Iris pigment epithelial cell (primary cell): ENCODE measurements at regions not wholly inside any gene's neighbourhood (a gene's known extent, or its start where the extent isn't known, plus 50 kb on each side); places are given as distances from the start of the nearest gene placed in this dataset.
"Not testable (repeated sequence)": the region's sequence is repeated elsewhere in the genome, so short reads cannot be mapped to it uniquely, and the experiment has no call there.

Experiments used
- DNase-seq: peaks from one replicate; pipeline ENCODE4 v3.0.0-alpha.2; 2011; ENCODE audit warnings: low read depth

GRCh38 chr9:108057421-108058134 lies 568.0 kb upstream of the KLF4 start:
- DNase-seq: peak; percentile 98

GRCh38 chr9:108056805-108057386 lies 567.3 kb upstream of the KLF4 start:
- DNase-seq: peak; percentile 89

DNA sequence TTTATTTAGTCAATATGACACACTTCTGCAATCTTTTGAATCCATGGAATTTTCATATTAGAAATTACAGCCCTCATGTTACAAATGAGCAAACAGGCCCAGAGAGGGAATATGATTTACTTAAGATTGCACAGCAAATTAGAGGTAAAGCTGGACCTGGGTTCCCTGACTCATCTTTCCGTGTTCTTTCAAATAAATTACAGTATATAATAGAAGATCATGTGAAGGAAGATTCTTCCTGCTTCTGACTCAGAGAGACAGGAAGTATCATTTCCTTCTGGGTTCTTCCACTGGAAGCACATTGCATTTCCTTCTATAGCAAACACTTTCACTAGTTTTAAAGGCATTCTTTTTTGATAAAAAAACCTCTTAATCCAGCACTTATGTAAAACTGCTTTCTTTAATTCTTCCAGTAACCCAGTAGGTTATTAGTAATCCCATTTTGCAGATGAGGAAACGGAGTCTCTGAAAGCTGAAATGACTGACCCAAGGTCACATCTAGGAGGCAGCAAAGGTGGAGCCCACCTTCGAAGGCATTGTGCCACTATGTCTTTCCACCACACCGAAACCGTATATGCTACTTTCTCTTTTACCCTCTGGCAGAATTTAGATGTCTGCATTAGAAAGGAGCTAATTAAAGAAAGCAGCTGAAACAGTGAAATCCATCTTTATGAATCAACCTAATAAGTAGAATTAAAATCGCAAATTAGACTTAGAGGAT lies 566.7 kb upstream of the KLF4 start:
- DNase-seq: peak; percentile 72

DNA sequence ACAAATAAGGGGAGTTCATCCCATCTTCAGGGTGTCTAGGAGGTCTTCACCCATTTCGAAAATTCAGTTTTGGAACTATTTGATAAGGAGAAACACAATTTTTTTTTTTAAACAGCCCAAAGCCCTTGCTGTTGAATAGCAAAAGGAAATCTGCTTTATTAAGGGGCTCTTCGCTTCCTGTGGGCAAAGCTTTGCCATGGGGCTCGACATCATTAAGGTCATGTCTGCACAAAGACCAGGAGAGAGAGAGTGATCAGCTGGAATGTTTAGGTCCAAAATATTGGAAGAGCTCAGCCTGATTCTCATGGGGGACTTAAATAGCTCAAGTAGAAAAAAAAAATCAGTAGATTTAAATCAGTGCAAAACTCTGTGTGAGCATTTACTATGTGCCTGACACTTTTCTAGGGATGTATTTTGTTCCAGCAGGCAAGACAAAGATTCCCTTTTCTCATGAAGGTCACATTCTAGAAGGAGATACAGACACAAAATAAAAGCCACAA lies 564.6 kb upstream of the KLF4 start:
- no peak for DNase-seq

GRCh38 chr9:108053555-108054061 lies 564.0 kb upstream of the KLF4 start:
- peak; percentile 91 for DNase-seq

- no peak for DNase-seq
Observed at GRCh38 chr9:108052431-108053080, 563.0 kb upstream of the KLF4 start.

DNA sequence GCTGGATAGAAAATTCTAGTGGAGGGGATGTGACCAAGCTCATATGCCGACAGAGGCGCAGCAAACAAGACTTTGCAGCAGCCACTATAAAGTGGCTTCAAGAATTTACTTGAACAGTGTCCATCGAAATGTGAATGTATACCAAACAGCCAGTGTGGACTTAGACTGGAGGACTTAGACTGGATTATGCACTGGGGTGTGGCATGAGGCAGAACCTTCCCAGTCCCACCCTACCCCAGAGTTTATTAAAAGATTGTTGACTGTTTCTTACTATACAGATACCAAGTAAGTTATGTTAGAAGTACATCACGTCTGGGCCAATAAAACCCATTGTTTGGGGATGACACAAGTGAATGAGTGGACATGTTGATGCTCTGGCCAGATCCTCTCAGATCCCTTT lies 561.3 kb upstream of the KLF4 start:
- DNase-seq: no peak

DNA sequence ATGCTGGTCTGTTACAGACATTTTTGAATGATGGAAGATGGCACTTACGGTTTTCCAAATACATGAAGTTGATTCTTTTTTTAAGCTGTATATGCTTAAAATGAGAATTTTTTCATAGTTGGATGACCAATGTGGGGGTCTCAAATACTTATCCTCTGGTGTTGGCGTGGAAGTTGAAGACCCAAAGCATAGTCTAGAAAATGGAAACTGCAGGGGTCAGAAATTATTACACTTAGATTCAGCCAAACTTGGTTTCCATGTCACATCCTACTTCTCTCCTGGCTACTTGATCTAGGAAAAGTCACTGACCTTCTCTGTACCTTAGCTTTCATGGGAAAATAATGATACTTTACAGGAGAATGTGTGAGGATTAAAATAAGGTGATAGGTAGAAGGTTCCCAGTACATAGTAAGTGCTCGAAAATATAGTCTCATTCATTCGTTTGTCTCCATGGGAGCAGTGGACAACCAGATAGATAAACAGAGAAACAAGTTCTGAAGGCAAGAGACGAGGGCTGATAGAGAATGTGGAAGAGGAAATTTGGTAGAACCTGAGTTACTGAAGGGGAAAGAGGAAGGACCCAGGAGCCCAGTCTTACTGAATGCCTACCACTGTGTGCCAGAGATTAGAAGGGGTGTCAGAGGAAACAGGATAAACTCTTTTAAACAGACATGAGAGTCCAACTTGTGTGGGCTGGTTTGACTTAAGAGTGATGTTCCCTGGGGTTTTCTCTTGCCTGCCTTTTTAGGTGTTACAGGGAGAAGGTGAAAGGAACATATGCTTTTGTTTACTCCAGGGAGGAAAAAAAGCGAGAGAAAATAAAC lies 560.3 kb upstream of the KLF4 start:
- DNase-seq: no peak

DNA sequence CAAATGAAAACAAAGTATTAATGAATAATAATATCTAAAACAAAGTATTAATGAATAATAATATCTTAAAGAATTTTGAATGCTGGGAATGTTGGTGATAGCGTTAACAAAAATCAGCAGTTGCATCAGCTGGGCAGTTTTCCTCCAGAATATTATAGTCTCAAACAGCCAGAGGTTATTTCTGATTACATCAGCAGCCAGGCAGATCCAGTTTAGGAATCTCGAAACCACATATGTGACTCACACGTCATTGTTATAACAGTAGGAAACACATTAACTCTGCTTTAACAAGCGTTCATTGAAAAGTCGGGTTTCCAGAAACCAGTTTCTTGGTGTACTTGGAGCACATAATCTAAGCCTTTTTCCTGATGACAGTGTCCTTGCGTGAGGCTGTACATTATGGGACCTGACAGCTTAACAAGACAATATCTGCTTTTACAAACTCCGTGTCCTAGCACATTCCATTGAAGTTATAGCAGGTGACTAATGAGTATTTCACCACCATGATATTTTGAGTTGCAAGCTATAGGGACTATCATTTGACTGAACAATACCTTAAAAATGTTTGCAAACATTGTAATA lies 559.5 kb upstream of the KLF4 start:
- peak; percentile 94 for DNase-seq

GRCh38 chr9:108048406-108049025 lies 558.9 kb upstream of the KLF4 start:
- no peak for DNase-seq

- not testable (repeated sequence) for DNase-seq
Observed at GRCh38 chr9:108047777-108048176, 558.2 kb upstream of the KLF4 start.

DNA sequence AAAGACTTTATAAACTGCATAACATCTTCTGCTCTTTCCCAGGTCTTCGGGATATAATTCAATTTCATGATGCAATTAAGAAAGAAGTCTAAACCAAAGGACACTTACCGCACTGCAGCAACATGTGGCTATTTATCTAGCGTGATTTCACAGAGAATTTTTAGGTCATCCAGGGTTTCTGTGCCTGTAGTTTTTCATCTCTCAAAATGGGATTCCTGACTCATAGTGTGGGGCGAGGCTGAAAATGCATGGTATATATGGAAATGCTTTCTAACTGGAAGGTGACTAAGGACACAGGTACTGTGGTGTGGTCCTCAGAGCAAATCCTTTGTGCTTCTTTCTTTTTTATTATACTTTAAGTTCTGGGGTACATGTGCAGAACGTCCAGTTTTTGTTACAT lies 557.7 kb upstream of the KLF4 start:
- peak; percentile 38 for DNase-seq

DNA sequence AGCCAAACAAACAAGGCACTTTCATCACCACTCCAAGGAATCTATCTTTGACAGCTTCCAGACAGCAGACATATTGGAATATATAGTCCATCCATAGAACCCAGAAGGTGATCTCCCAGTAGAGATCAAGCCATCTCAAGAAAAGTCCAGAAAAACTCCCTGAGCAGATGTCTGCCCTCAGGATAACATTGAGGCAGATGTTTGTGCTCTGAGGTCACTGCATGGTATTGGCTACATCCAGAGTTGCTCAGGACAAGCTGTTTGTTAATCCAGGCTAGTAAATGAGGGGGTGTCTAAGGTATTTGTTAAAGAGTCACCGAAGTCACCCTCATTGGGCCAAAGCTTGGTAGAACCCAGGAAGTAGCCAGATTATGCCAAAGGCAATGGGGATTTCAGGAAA lies 556.3 kb upstream of the KLF4 start:
- no peak for DNase-seq

GRCh38 chr9:108043585-108043984 lies 554.0 kb upstream of the KLF4 start:
- DNase-seq: no peak

GRCh38 chr9:108041551-108041950 lies 552.0 kb upstream of the KLF4 start:
- DNase-seq: peak; percentile 75

DNA sequence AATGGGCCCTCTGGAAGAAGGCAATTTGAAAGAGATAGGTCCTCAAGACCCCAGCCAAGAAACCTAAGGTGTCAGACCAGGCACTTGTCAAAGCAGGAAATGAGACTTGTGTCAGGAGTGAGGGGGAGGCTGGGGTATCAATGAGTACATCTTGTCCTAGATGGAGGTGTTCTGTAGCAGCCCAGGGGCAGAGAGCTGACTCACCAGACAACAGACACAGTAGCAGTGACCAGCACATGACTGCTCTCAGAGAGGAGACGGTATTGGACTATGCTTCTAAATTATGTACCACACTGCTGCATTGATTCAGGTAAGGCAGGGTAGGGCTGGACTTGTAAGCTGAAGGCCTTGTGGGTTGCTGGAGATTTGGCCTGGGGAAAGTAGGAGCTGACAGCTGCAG lies 551.2 kb upstream of the KLF4 start:
- DNase-seq: peak; percentile 72

GRCh38 chr9:108039493-108039892 lies 549.9 kb upstream of the KLF4 start:
- no peak for DNase-seq

DNA sequence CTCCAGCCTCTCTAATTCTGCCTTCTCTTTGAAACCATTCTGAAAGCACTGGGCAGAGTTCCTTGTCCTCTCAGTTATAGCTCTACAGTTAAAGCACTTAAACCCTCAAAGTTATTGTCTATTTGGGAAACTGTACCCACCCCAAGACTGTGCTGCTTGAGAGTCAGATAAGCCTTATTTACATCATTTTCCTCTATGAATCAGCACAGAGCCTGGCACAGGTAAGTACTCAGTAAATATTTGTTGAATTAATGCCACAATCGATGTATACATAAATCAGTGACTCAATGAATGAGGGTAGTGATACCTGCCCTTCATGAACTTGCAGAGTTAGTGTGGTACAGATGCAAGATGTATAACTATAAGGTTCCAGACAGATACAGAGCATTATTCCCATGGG lies 549.4 kb upstream of the KLF4 start:
- no peak for DNase-seq

DNA sequence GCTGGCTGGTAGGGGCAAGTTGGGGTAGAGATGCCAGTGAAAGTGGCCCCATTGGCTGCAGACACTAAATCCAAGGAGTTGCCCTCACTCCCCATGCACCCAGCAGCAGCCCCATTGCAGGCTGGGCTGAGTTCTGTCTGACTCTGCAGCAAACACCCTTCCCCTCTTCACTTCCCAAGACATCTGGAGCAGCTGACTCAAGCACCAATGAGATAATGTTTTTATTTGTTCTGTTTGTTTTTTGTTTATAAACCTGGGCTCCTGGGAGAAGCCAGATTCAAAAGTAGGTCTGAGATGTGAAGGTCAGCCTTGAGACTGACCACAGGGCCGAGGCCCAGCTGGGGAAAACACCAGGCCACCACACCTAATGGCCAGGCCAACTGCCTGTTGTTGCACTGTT lies 545.9 kb upstream of the KLF4 start:
- DNase-seq: no peak
